ENCODE measurements at regions not wholly inside any gene's neighbourhood (a gene's known extent, or its start where the extent isn't known, plus 50 kb on each side); places are given as distances from the start of the nearest gene placed in this dataset.

- H3K27ac Mint-ChIP-seq: no peak overlapping the region
- no peak for DNase-seq (ENCODE audit: low spot score, unreplicated experiment)
- H3K9me3 Mint-ChIP-seq (ENCODE audit: low read depth): peaks cover 19% of the 10 kb centered on the region
- H3K4me1 Mint-ChIP-seq (ENCODE audit: low read depth): peaks cover 31% of the 10 kb centered on the region
- H3K4me3 Mint-ChIP-seq (ENCODE audit: low read depth): no peak overlapping the region
- H3K27me3 Mint-ChIP-seq: no peaks in the 10 kb centered on the region
- H3K36me3 Mint-ChIP-seq (ENCODE audit: insufficient read depth): peaks cover 26% of the 10 kb centered on the region
- no peak for TF ChIP-seq CTCF (IDR thresholded peaks at IDR 0.05; ENCODE audit: unreplicated experiment)
These were observed 276.0 kb upstream of the DMRT1 start for GRCh38 chr9:565528-565927.

GRCh38 chr9:567128-567746 is 274.3 kb upstream of the DMRT1 start:
- no peak for DNase-seq (ENCODE audit: low spot score, unreplicated experiment)
- Mint-ChIP-seq H3K4me1 (ENCODE audit: low read depth) (peaks cover 37% of the 10 kb centered on the region), H3K4me3 (ENCODE audit: low read depth) (no peak overlapping the region), H3K27me3 (no peaks in the 10 kb centered on the region), H3K36me3 (ENCODE audit: insufficient read depth) (peaks cover 26% of the 10 kb centered on the region), H3K9me3 (ENCODE audit: low read depth) (peaks cover 19% of the 10 kb centered on the region), H3K27ac (no peak overlapping the region)
- no peak for TF ChIP-seq CTCF (IDR thresholded peaks at IDR 0.05; ENCODE audit: unreplicated experiment)

- Mint-ChIP-seq H3K27me3 (no peaks in the 10 kb centered on the region), H3K36me3 (ENCODE audit: insufficient read depth) (peaks cover 26% of the 10 kb centered on the region), H3K9me3 (ENCODE audit: low read depth) (peaks cover 19% of the 10 kb centered on the region), H3K27ac (no peak overlapping the region), H3K4me1 (ENCODE audit: low read depth) (peaks cover 37% of the 10 kb centered on the region), H3K4me3 (ENCODE audit: low read depth) (no peak overlapping the region)
- no peak for DNase-seq (ENCODE audit: low spot score, unreplicated experiment)
- no peak for TF ChIP-seq CTCF (IDR thresholded peaks at IDR 0.05; ENCODE audit: unreplicated experiment)
These were observed 273.7 kb upstream of the DMRT1 start for GRCh38 chr9:567747-568305.

- H3K27ac Mint-ChIP-seq: peak overlapping the region; percentile 57
- TF ChIP-seq CTCF (IDR thresholded peaks at IDR 0.05; ENCODE audit: unreplicated experiment): no peak
- no peaks in the 10 kb centered on the region for H3K27me3 Mint-ChIP-seq
- H3K4me1 Mint-ChIP-seq (ENCODE audit: low read depth): peaks cover 36% of the 10 kb centered on the region
- H3K4me3 Mint-ChIP-seq (ENCODE audit: low read depth): no peak overlapping the region
- no peak for DNase-seq (ENCODE audit: low spot score, unreplicated experiment)
- peaks cover 21% of the 10 kb centered on the region for H3K9me3 Mint-ChIP-seq (ENCODE audit: low read depth)
- peaks cover 32% of the 10 kb centered on the region for H3K36me3 Mint-ChIP-seq (ENCODE audit: insufficient read depth)
These were observed 272.2 kb upstream of the DMRT1 start for GRCh38 chr9:569296-569695.

GRCh38 chr9:570187-570586 is 271.3 kb upstream of the DMRT1 start:
- Mint-ChIP-seq H3K9me3 (ENCODE audit: low read depth) (peaks cover 16% of the 10 kb centered on the region), H3K27me3 (no peaks in the 10 kb centered on the region), H3K36me3 (ENCODE audit: insufficient read depth) (peaks cover 26% of the 10 kb centered on the region), H3K4me3 (ENCODE audit: low read depth) (no peak overlapping the region), H3K4me1 (ENCODE audit: low read depth) (peaks cover 36% of the 10 kb centered on the region), H3K27ac (peak overlapping the region; percentile 68)
- no peak for TF ChIP-seq CTCF (IDR thresholded peaks at IDR 0.05; ENCODE audit: unreplicated experiment)
- no peak for DNase-seq (ENCODE audit: low spot score, unreplicated experiment)
